ENCODE measurements at regions not wholly inside any gene's neighbourhood (a gene's known extent, or its start where the extent isn't known, plus 50 kb on each side); places are given as distances from the start of the nearest gene placed in this dataset.

DNA sequence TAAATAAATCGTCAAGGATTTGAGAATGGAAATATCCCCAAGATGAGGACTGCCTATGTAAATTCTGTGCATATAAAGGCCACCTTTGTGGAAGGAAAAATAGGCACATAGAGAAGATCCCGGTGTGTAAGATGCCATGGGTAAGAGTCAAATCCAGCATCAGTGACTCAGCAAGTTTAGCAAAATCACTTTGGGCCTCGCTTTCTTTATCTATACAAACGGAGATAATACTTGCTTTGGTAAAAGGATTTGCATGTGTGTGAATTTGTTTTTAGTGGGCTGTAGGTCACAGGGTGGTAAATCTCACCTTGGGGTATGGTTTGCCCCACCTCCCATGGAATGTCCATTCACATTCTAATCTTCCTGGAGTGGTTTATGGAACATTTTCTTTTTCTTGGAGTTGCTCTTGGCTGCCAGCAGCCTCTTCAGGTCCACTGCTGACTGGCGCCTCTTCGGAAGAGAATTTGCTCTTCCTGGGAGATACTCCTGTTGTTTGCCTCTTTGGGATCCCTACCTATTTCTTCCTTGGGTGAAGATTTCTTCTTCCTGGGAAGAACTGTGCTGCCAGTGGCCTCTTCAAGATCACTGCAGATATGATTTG, 587.6 kb downstream of the CDH11 start:
- H3K36me3 Mint-ChIP-seq: peaks cover 2% of the 10 kb centered on the region
- no peaks in the 10 kb centered on the region for H3K27me3 Mint-ChIP-seq
- H3K4me3 Mint-ChIP-seq: no peak overlapping the region
- no peak overlapping the region for H3K27ac Mint-ChIP-seq
- H3K9me3 Mint-ChIP-seq: peaks cover 4 to 14% (median 8%) of the 10 kb centered on the region in 3 donors
- no peaks in the 10 kb centered on the region for H3K4me1 Mint-ChIP-seq

DNA sequence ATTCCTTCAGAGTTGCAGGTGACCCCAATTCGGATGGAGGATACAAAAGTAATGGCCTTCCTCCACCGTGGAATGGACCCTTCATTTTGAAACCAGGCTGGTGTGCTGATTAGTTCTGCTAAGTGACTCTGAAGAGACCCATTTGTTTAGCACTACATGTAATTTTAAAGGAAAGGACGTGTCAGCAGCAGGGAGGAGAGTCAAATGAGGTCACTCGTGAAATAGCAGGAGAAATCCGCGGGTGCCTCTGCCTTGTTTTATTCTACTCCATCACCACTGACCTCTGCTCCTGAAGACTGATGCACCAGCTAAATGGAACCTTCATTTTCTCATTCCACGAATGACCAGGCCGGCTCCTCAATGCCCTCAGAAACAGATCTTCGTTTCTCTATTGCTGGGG, 589.2 kb downstream of the CDH11 start:
- no peak overlapping the region for H3K4me3 Mint-ChIP-seq
- H3K4me1 Mint-ChIP-seq: no peaks in the 10 kb centered on the region
- H3K9me3 Mint-ChIP-seq: peaks cover 2 to 21% (median 8%) of the 10 kb centered on the region in 3 donors
- no peaks in the 10 kb centered on the region for H3K27me3 Mint-ChIP-seq
- no peaks in the 10 kb centered on the region for H3K36me3 Mint-ChIP-seq
- no peak overlapping the region for H3K27ac Mint-ChIP-seq

DNA sequence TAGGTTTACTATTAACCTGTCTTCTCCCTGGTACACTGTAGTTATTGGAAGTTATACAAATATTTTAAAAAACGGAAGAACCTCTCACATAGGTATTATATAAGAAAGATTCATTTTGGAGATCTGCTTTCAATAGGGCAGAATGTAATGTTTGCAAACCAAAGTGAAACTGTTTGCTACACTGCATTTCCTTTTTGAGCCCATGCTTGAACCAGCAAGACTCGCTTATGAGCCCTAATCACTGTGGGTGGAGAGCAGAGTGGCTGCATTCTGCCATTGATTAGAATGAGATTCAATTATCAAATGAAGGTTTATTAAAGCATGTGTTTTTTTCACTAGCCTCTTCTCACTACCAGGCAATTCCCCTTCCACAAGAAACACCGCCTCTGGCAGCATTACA, 589.7 kb downstream of the CDH11 start:
- Mint-ChIP-seq H3K36me3 (no peaks in the 10 kb centered on the region), H3K4me1 (no peaks in the 10 kb centered on the region), H3K27ac (no peak overlapping the region), H3K27me3 (no peaks in the 10 kb centered on the region), H3K4me3 (no peak overlapping the region), H3K9me3 (peaks cover 2 to 23% (median 10%) of the 10 kb centered on the region in 3 donors)

DNA sequence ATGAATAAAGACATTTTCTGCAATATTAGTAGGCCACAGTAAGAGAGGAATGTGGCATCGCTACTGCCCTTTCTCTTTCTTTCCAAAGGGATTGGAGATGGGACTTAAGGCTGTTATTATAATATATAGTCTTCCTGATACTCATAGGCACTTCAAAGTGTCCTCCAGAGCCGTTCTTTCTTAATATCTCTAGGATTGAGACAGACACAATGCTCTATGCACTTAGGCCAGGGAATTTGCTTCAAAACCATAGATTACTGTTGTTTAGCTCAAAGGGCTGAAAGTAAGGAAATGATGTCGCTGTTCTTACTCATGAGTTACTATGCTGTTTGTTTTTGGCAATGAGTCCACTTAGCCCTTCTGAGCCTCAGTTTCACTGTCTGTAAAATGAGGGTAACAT, 590.5 kb downstream of the CDH11 start:
- no peak overlapping the region for H3K27ac Mint-ChIP-seq
- peaks cover 2 to 23% (median 10%) of the 10 kb centered on the region in 3 donors for H3K9me3 Mint-ChIP-seq
- H3K4me3 Mint-ChIP-seq: no peak overlapping the region
- no peaks in the 10 kb centered on the region for H3K4me1 Mint-ChIP-seq
- no peaks in the 10 kb centered on the region for H3K27me3 Mint-ChIP-seq
- H3K36me3 Mint-ChIP-seq: no peaks in the 10 kb centered on the region

DNA sequence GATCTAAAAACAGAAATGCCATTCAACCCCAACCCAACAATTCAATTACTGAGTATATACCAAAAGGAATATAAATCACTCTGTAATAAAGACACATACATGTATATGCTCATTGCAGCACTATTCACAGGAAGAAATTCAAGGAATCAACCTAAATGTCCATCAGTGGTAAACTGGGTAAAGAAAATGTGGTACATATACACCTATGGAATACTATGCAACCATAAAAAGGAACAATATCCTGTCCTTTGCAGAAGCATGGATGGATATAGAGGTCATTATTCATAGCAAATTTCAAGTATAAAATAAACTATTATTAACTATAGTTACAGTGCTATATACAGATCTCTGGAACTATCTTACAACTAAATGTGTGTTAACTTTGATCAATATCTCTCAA, 599.3 kb downstream of the CDH11 start:
- peaks cover 0 to 2% (median 0%) of the 10 kb centered on the region in 3 donors for H3K4me1 Mint-ChIP-seq
- H3K27me3 Mint-ChIP-seq: no peaks in the 10 kb centered on the region

DNA sequence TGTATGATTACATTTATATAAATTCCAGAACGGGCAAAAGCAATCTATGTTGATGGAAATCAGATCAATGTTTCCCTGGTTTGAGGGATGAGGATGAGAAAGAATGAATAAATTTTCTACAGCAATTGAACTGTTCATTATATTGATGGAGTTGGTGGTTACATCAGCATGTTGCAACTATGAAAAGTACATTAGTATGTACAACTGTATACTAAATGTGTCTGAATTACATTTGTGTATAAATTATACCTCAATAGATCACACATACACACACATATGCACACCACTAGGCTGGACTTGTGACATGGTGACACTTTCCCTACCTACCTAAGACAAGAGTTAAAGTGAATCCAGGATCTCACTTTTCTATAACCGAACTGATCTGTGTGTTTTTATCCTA, 608.0 kb downstream of the CDH11 start:
- no peak overlapping the region for H3K4me3 Mint-ChIP-seq
- H3K27ac Mint-ChIP-seq: no peak overlapping the region
- H3K36me3 Mint-ChIP-seq: no peaks in the 10 kb centered on the region
- H3K4me1 Mint-ChIP-seq: no peaks in the 10 kb centered on the region
- H3K9me3 Mint-ChIP-seq: peaks cover 3 to 5% (median 4%) of the 10 kb centered on the region in 3 donors
- H3K27me3 Mint-ChIP-seq: no peaks in the 10 kb centered on the region

More for the DNA sequence above, 599.3 kb downstream of the CDH11 start:
- H3K9me3 Mint-ChIP-seq: peaks cover 4 to 15% (median 4%) of the 10 kb centered on the region in 3 donors
- no peak overlapping the region for H3K4me3 Mint-ChIP-seq
- H3K36me3 Mint-ChIP-seq: no peaks in the 10 kb centered on the region
- H3K27ac Mint-ChIP-seq: no peak overlapping the region

DNA sequence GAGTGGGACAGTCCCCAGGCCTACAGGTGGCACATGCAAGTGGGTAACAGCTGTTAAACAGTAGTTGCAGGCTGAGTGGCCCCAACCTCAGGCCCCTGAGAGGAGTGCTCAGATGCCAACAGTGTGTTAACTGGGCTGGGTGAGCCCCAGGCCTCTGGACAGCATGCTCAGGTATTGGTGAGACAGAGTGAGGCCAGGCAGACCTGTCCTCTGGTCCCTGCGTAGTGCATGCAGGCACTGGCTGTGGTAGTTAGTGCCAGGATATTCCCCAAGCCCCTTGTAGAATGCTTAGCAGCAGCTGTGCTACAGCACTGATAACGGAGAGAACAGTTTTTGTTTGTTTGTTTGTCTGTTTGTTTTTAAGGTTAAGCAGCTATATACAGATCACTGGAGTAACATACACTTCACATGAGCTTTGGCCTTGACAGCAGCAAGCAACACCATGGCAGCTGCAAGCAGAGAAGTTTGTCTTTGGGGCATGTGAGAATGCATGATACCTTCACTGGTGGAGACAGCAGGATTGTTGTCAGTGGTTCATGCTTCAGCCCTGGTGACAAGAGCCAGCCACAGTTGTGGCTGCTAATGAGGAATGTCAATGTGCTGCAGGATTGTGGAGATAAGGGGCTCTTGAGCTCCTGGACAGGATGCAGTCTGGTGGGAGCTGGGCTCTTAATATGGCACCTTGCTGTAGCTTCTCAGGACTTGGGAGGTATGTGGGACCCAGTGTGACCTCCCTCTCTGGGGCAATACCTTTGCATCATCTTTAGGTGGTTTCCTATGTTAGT, 614.4 kb downstream of the CDH11 start:
- no peaks in the 10 kb centered on the region for H3K4me1 Mint-ChIP-seq
- no peak overlapping the region for H3K27ac Mint-ChIP-seq
- no peaks in the 10 kb centered on the region for H3K36me3 Mint-ChIP-seq
- no peak overlapping the region for H3K4me3 Mint-ChIP-seq
- peaks cover 0 to 5% (median 5%) of the 10 kb centered on the region in 3 donors for H3K9me3 Mint-ChIP-seq
- H3K27me3 Mint-ChIP-seq: no peaks in the 10 kb centered on the region

DNA sequence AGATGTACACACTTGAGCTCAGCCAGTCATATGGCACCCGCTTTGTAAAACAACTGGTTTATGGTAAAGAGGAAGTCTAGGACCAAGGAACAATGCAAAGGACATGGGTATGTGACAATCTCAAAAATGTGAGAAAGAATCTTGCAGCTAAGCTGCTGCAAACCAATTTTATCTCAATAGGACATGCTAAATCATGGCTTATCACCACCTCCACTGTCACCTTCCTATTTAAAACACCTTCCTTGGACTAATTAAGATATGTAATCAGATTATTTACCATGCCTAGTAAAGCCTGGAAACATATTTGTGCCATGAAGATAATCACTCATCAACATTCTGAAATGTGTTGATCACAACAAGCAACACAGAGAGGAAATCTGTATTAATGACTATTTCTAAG, 622.7 kb downstream of the CDH11 start:
- Mint-ChIP-seq H3K27ac (no peak overlapping the region), H3K36me3 (no peaks in the 10 kb centered on the region), H3K4me3 (no peak overlapping the region), H3K4me1 (no peaks in the 10 kb centered on the region), H3K9me3 (peaks cover 0 to 13% (median 3%) of the 10 kb centered on the region in 3 donors), H3K27me3 (no peaks in the 10 kb centered on the region)

DNA sequence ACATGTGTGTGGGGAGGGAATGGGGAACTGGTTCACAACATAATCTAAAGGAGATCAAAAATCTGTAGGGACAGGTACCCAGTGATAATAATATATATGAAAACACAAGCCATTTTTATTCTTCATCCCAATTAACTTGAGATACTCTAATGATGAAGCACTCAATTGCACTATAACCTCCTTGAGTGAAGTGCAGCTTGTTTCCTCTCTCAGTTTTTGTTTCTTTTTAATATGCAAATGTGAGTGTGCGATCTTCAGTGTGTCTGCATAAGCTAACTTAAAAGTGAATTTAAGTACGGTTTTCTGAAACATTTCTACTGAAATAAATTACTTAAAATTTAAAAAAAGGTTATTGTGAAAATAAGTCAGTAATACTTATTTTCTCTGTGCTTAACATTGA, 623.5 kb downstream of the CDH11 start:
- Mint-ChIP-seq H3K9me3 (peaks cover 0 to 13% (median 3%) of the 10 kb centered on the region in 3 donors), H3K4me3 (no peak overlapping the region), H3K27ac (no peak overlapping the region)

DNA sequence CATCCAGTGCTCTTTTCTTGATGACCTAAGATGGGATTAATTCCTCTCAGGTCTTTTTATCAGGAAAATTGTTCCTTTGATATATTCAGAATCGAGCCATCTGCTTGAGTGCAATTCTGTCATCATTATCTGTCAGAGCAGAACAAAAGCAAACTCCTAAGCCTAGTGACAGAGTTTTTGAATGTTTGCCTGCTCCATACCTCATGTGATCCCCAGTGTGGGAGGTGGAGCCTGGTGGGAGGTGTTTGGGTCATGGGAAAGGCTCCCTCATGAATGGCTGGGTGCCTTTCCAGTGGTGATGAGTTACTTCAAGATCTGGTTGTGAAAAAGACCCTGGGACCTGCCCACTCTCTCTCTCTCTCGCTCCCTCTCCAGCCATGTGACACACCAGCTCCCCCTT, 628.2 kb downstream of the CDH11 start:
- Mint-ChIP-seq H3K4me1 (no peaks in the 10 kb centered on the region), H3K27me3 (no peaks in the 10 kb centered on the region), H3K4me3 (peak overlapping the region in 1 of 4 donors; percentile 7), H3K9me3 (peaks cover 2 to 16% (median 6%) of the 10 kb centered on the region in 3 donors), H3K36me3 (no peaks in the 10 kb centered on the region), H3K27ac (no peak overlapping the region)

More for the DNA sequence above, 623.5 kb downstream of the CDH11 start:
- Mint-ChIP-seq H3K36me3 (no peaks in the 10 kb centered on the region), H3K4me1 (no peaks in the 10 kb centered on the region), H3K27me3 (no peaks in the 10 kb centered on the region)

DNA sequence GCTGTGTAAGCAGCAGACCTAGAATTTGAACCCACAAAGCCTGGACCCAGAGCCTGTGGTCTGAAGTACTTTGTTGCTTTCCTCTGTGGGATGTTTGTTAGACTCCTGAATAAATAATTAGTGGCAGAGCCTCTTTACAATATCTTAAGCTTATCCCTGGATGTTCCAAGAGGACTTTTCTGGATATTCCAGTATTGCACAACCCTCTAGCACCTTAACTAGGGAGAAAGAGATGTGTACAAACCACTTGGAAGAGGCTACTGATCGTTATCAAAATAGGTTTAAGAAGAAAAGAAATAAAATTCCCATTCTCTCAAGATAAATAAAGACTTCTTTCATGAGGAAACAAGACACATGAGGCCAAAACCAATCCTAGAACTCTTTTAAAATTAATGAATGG, 632.4 kb downstream of the CDH11 start:
- H3K9me3 Mint-ChIP-seq: peaks cover 6 to 17% (median 8%) of the 10 kb centered on the region in 3 donors
- H3K4me3 Mint-ChIP-seq: no peak overlapping the region
- H3K27ac Mint-ChIP-seq: no peak overlapping the region
- H3K4me1 Mint-ChIP-seq: no peaks in the 10 kb centered on the region
- H3K36me3 Mint-ChIP-seq: no peaks in the 10 kb centered on the region
- H3K27me3 Mint-ChIP-seq: no peaks in the 10 kb centered on the region

DNA sequence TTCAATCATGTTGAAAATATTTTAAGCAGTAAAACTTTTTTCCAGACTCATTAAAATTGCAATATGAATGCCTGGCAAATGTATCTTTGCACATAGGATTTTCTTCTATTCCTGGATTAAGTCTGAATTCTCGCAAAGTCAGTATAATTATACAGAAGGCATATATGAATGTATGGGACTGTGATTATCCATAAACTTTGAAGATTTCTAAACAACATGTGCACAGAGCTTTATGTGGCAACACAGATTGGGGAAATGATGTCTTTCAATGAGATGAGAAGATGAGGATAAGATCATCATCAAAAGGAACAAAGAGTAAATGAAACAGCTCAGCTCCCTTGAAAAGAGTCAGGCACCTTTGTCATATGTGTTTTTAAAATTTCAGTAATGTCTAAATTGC, 635.3 kb downstream of the CDH11 start:
- Mint-ChIP-seq H3K27ac (no peak overlapping the region), H3K27me3 (no peaks in the 10 kb centered on the region), H3K9me3 (peaks cover 5 to 16% (median 8%) of the 10 kb centered on the region in 3 donors), H3K36me3 (no peaks in the 10 kb centered on the region), H3K4me1 (no peaks in the 10 kb centered on the region), H3K4me3 (no peak overlapping the region)

DNA sequence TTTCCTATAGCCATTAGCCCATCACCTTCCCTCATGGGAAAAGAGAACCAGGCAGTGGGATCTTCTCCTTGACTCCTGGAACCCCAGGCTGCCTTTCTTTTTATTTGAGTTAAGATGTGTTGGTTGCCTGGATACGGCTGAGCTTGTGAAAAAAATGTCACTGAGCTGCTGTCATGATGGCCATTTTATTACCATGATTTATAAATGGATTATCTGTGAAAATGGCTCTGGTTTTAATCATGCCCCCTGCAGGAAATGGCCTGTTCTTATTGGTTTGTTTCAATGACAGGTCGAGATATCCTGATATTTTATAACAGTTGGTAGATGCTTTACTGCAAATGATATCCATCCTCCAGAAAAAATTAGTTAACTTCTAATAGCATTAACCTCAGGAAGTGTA, 640.4 kb downstream of the CDH11 start:
- no peak overlapping the region for H3K27ac Mint-ChIP-seq
- no peak overlapping the region for H3K4me3 Mint-ChIP-seq
- no peaks in the 10 kb centered on the region for H3K36me3 Mint-ChIP-seq
- no peaks in the 10 kb centered on the region for H3K27me3 Mint-ChIP-seq
- H3K9me3 Mint-ChIP-seq: peaks cover 2 to 12% (median 7%) of the 10 kb centered on the region in 3 donors
- H3K4me1 Mint-ChIP-seq: no peaks in the 10 kb centered on the region

DNA sequence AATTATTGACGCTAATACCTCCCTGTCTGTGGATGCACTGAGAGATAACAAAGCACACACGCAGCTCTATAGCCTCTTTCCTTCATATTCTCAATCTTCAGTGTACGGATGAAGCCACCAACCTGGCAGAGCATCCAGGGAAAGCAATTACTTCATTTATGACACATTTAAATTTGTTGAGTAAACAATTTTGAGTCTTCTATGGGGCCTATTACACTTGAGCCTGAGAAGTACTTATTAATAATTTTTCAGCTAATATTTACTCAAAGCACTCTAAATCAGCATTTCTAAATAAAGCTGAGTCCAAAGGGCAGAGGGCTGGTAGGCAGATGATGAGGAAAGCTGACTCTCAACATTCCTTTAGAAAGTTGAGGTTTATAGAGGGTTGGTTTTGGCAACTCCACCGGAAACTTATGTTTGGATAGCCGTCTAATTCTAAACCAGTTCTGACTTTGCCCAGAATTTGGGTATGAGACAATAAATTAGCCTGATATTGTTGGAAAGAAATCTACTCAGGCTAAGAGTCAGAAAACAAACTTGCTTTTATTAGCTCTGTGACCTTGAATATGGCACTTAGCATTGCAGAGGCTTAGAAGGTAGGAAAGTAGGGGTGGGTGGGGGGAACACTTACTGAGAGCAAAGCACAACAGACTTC, 643.5 kb downstream of the CDH11 start:
- no peaks in the 10 kb centered on the region for H3K36me3 Mint-ChIP-seq
- H3K27me3 Mint-ChIP-seq: no peaks in the 10 kb centered on the region
- peaks cover 2 to 9% (median 7%) of the 10 kb centered on the region in 3 donors for H3K9me3 Mint-ChIP-seq
- H3K4me1 Mint-ChIP-seq: no peaks in the 10 kb centered on the region
- H3K27ac Mint-ChIP-seq: no peak overlapping the region
- H3K4me3 Mint-ChIP-seq: no peak overlapping the region

DNA sequence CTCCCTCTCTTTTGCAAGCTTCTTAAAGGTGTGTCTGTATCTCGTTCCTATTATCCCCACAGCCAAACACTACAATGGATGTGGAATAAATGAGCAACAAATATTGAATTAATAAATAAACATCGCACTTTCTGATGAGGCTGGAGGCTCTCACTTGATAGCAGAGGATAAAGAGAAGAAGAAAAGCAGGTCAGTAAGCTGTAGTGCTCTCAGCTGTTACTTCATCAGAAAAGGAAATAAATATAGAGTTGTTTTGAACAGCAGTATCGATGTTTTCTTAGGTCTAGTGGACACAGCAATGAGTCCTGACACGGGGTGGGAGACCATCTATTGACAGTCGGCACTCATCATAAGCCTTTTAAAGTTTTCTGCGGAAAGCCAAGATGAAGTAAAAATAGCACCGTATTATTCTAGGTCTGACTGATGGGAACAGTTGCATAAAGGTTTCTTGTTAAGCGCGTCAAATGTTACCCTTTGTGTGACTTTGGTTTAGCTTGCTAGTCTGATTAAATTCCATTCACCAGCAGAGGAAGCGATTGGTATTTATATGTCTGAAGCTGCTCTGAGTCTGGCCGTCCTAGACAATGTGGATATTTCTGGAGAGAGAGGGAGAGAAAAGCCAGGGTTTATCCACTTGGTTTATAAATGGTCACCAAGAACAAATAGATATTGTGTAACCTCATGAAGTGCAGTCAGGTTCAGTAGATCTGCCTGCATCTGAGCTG, 646.1 kb downstream of the CDH11 start:
- Mint-ChIP-seq H3K9me3 (peaks cover 2 to 9% (median 7%) of the 10 kb centered on the region in 3 donors), H3K4me1 (no peaks in the 10 kb centered on the region), H3K36me3 (no peaks in the 10 kb centered on the region), H3K27ac (no peak overlapping the region), H3K27me3 (no peaks in the 10 kb centered on the region), H3K4me3 (no peak overlapping the region)
